Duodenal mucosa (tissue), 2 donors: ENCODE measurements at regions not wholly inside any gene's neighbourhood (a gene's known extent, or its start where the extent isn't known, plus 50 kb on each side); places are given as distances from the start of the nearest gene placed in this dataset.

ENCODE experiments used
- H3K27ac ChIP-seq: one replicate; pipeline ENCODE4 v1.7.0; 2013; ENCODE audit warnings: low read depth, low read length
- H3K27me3 ChIP-seq, 2 donors: one replicate each; pipeline ENCODE4 v1.7.0; 2013; ENCODE audit warnings: low read length in 2 of 2, control low read depth in 1 of 2; ENCODE audit not compliant: insufficient read depth in 2 of 2, control insufficient read depth in 1 of 2
- H3K36me3 ChIP-seq, 2 donors: one replicate each; pipeline ENCODE4 v1.7.0; 2013; ENCODE audit warnings: low read length in 2 of 2, control low read depth in 1 of 2; ENCODE audit not compliant: insufficient read depth in 2 of 2, control insufficient read depth in 1 of 2
- H3K4me1 ChIP-seq, 2 donors: one replicate each; pipeline ENCODE4 v1.7.0; 2013; ENCODE audit warnings: low read length in 2 of 2, control low read depth in 1 of 2; ENCODE audit not compliant: insufficient read depth in 2 of 2, control insufficient read depth in 1 of 2
- H3K4me3 ChIP-seq, 2 donors: one replicate each; pipeline ENCODE4 v1.7.0; 2013; ENCODE audit warnings: low read length in 2 of 2, low read depth in 1 of 2
- H3K9ac ChIP-seq, 2 donors: one replicate each; pipeline ENCODE4 v1.7.0; 2013; ENCODE audit warnings: low read length in 2 of 2, low read depth in 1 of 2
- H3K9me3 ChIP-seq, 2 donors: one replicate each; pipeline ENCODE4 v1.7.0; 2013; ENCODE audit warnings: low read length in 2 of 2, control low read depth in 1 of 2; ENCODE audit not compliant: control insufficient read depth in 1 of 2

GRCh38 chr2:138185827-138186226 lies 221.6 kb downstream of the HNMT start:
- no peaks in the 10 kb centered on the region for H3K36me3 ChIP-seq
- H3K9me3 ChIP-seq: no peaks in the 10 kb centered on the region
- H3K27me3 ChIP-seq: no peaks in the 10 kb centered on the region
- no peak overlapping the region for H3K27ac ChIP-seq
- no peak overlapping the region for H3K9ac ChIP-seq
- no peaks in the 10 kb centered on the region for H3K4me1 ChIP-seq
- no peak overlapping the region for H3K4me3 ChIP-seq

GRCh38 chr2:138187221-138187620 lies 222.9 kb downstream of the HNMT start:
- H3K27me3 ChIP-seq: no peaks in the 10 kb centered on the region
- H3K9ac ChIP-seq: no peak overlapping the region
- no peaks in the 10 kb centered on the region for H3K36me3 ChIP-seq
- no peaks in the 10 kb centered on the region for H3K4me1 ChIP-seq
- H3K27ac ChIP-seq: no peak overlapping the region
- H3K4me3 ChIP-seq: no peak overlapping the region
- no peaks in the 10 kb centered on the region for H3K9me3 ChIP-seq

GRCh38 chr2:138190999-138191398 lies 226.7 kb downstream of the HNMT start:
- H3K4me3 ChIP-seq: no peak overlapping the region
- no peaks in the 10 kb centered on the region for H3K36me3 ChIP-seq
- no peak overlapping the region for H3K9ac ChIP-seq
- no peaks in the 10 kb centered on the region for H3K9me3 ChIP-seq
- H3K27me3 ChIP-seq: no peaks in the 10 kb centered on the region
- H3K27ac ChIP-seq: no peak overlapping the region
- no peaks in the 10 kb centered on the region for H3K4me1 ChIP-seq

- Histone ChIP-seq H3K4me1 (no peaks in the 10 kb centered on the region), H3K4me3 (no peak overlapping the region), H3K27ac (no peak overlapping the region), H3K9me3 (no peaks in the 10 kb centered on the region), H3K27me3 (no peaks in the 10 kb centered on the region), H3K9ac (no peak overlapping the region), H3K36me3 (no peaks in the 10 kb centered on the region)
Observed at GRCh38 chr2:138193416-138194213, 229.3 kb downstream of the HNMT start.

GRCh38 chr2:138201286-138201685 lies 237.0 kb downstream of the HNMT start:
- Histone ChIP-seq H3K4me3 (no peak overlapping the region), H3K27me3 (no peaks in the 10 kb centered on the region), H3K4me1 (no peaks in the 10 kb centered on the region), H3K27ac (no peak overlapping the region), H3K9me3 (no peaks in the 10 kb centered on the region), H3K9ac (no peak overlapping the region), H3K36me3 (no peaks in the 10 kb centered on the region)

GRCh38 chr2:138202762-138203161 lies 238.5 kb downstream of the HNMT start:
- H3K9me3 ChIP-seq: no peaks in the 10 kb centered on the region
- H3K9ac ChIP-seq: no peak overlapping the region
- H3K4me3 ChIP-seq: no peak overlapping the region
- no peak overlapping the region for H3K27ac ChIP-seq
- H3K27me3 ChIP-seq: no peaks in the 10 kb centered on the region
- no peaks in the 10 kb centered on the region for H3K36me3 ChIP-seq
- H3K4me1 ChIP-seq: no peaks in the 10 kb centered on the region

- Histone ChIP-seq H3K9me3 (no peaks in the 10 kb centered on the region), H3K4me1 (no peaks in the 10 kb centered on the region), H3K9ac (no peak overlapping the region), H3K27ac (no peak overlapping the region), H3K4me3 (no peak overlapping the region), H3K27me3 (no peaks in the 10 kb centered on the region), H3K36me3 (no peaks in the 10 kb centered on the region)
Observed at GRCh38 chr2:138205281-138205680, 241.0 kb downstream of the HNMT start.

GRCh38 chr2:138207074-138207930 lies 243.0 kb downstream of the HNMT start:
- H3K9me3 ChIP-seq: no peaks in the 10 kb centered on the region
- H3K4me3 ChIP-seq: no peak overlapping the region
- no peaks in the 10 kb centered on the region for H3K4me1 ChIP-seq
- no peak overlapping the region for H3K9ac ChIP-seq
- H3K27me3 ChIP-seq: no peaks in the 10 kb centered on the region
- H3K27ac ChIP-seq: no peak overlapping the region
- no peaks in the 10 kb centered on the region for H3K36me3 ChIP-seq

- no peak overlapping the region for H3K27ac ChIP-seq
- no peaks in the 10 kb centered on the region for H3K4me1 ChIP-seq
- no peaks in the 10 kb centered on the region for H3K36me3 ChIP-seq
Observed at GRCh38 chr2:138209009-138209408, 244.7 kb downstream of the HNMT start.

GRCh38 chr2:138210487-138210886 lies 246.2 kb downstream of the HNMT start:
- no peaks in the 10 kb centered on the region for H3K36me3 ChIP-seq
- no peaks in the 10 kb centered on the region for H3K4me1 ChIP-seq
- H3K27ac ChIP-seq: no peak overlapping the region
- H3K27me3 ChIP-seq: no peaks in the 10 kb centered on the region
- no peaks in the 10 kb centered on the region for H3K9me3 ChIP-seq
- H3K4me3 ChIP-seq: no peak overlapping the region
- no peak overlapping the region for H3K9ac ChIP-seq

More at GRCh38 chr2:138209009-138209408, 244.7 kb downstream of the HNMT start:
- Histone ChIP-seq H3K9me3 (no peaks in the 10 kb centered on the region), H3K27me3 (no peaks in the 10 kb centered on the region), H3K9ac (no peak overlapping the region), H3K4me3 (no peak overlapping the region)
